Neuronal stem cell (in vitro differentiated cells): ENCODE measurements at regions not wholly inside any gene's neighbourhood (a gene's known extent, or its start where the extent isn't known, plus 50 kb on each side); places are given as distances from the start of the nearest gene placed in this dataset.
A peak's percentile ranks its signal among the peaks of the same experiment; 100 is the strongest.

ENCODE experiments used
- DNase-seq: peaks from one replicate; pipeline ENCODE4 v3.0.0-alpha.2; 2013; ENCODE audit warnings: low spot score
- H2AFZ ChIP-seq: one replicate; pipeline ENCODE4 v1.6.1; 2013; ENCODE audit warnings: mild to moderate bottlenecking, low read length, inconsistent platforms
- H2AK5ac ChIP-seq: 2 replicates; pipeline ENCODE4 v1.6.1; 2013; ENCODE audit warnings: low read depth, mild to moderate bottlenecking, inconsistent platforms, low read length, moderate library complexity, mixed read lengths
- H2BK120ac ChIP-seq: 2 replicates; pipeline ENCODE4 v1.6.1; 2013; ENCODE audit warnings: low read depth, mild to moderate bottlenecking, inconsistent platforms, low read length, moderate library complexity, mixed read lengths
- H2BK12ac ChIP-seq: one replicate; pipeline ENCODE4 v1.6.1; 2013; ENCODE audit warnings: low read length, inconsistent platforms
- H2BK15ac ChIP-seq: 2 replicates; pipeline ENCODE4 v1.6.1; 2013; ENCODE audit warnings: mild to moderate bottlenecking, low read length, inconsistent platforms, mixed read lengths
- H2BK5ac ChIP-seq: one replicate; pipeline ENCODE4 v1.6.1; 2013; ENCODE audit warnings: inconsistent platforms, mild to moderate bottlenecking, low read length, moderate library complexity
- H3K14ac ChIP-seq: one replicate; pipeline ENCODE4 v1.6.1; 2013; ENCODE audit warnings: low read length, inconsistent platforms
- H3K18ac ChIP-seq: 2 replicates; pipeline ENCODE4 v1.6.1; 2013; ENCODE audit warnings: low read length, inconsistent platforms
- H3K23ac ChIP-seq: 2 replicates; pipeline ENCODE4 v1.6.1; 2013; ENCODE audit warnings: low read depth, mild to moderate bottlenecking, mixed read lengths, low read length, inconsistent platforms; ENCODE audit not compliant: poor library complexity
- H3K27ac ChIP-seq: replicated peaks from 3 replicates; pipeline ENCODE4 v1.5.1; 2013; ENCODE audit warnings: low read length, inconsistent platforms
- H3K27me3 ChIP-seq, 3 experiments: 2 replicates each; pipeline ENCODE4 v1.6.1; 2013; ENCODE audit warnings: low read length in 3 of 3, mild to moderate bottlenecking in 2 of 3, inconsistent platforms in 1 of 3, low read depth in 1 of 3, mixed read lengths in 1 of 3, moderate library complexity in 1 of 3; ENCODE audit not compliant: control insufficient read depth in 3 of 3, insufficient read depth in 3 of 3
- H3K36me3 ChIP-seq, 2 donors: replicated peaks in 1 of 2; 2 replicates each; pipeline ENCODE4 v1.6.1; 2013; ENCODE audit warnings: low read length in 2 of 2; ENCODE audit not compliant: control insufficient read depth in 2 of 2, insufficient read depth in 2 of 2
- H3K4ac ChIP-seq: 2 replicates; pipeline ENCODE4 v1.6.1; 2013; ENCODE audit warnings: inconsistent platforms, mild to moderate bottlenecking, low read length, moderate library complexity
- H3K4me1 ChIP-seq, 2 donors: 1 replicate in 1 of 2; 2 replicates in 1 of 2; pipeline ENCODE4 v1.6.1; 2013; ENCODE audit warnings: low read length in 2 of 2, low read depth in 1 of 2; ENCODE audit not compliant: control insufficient read depth in 2 of 2, insufficient read depth in 1 of 2
- H3K4me2 ChIP-seq: one replicate; pipeline ENCODE4 v1.6.1; 2013; ENCODE audit warnings: mild to moderate bottlenecking, low read length, inconsistent platforms; ENCODE audit not compliant: insufficient read depth, poor library complexity, severe bottlenecking
- H3K4me3 ChIP-seq, 2 donors: 2 replicates each; pipeline ENCODE4 v1.5.1; 2013; ENCODE audit warnings: low read length in 2 of 2, mild to moderate bottlenecking in 2 of 2, inconsistent platforms in 1 of 2, moderate library complexity in 1 of 2
- H3K79me1 ChIP-seq: one replicate; pipeline ENCODE4 v1.6.1; 2013; ENCODE audit warnings: low read depth, mild to moderate bottlenecking, inconsistent platforms, low read length, moderate library complexity
- H3K9ac ChIP-seq: one replicate; pipeline ENCODE4 v1.6.1; 2013; ENCODE audit warnings: mild to moderate bottlenecking, low read depth, low read length, inconsistent platforms; ENCODE audit not compliant: poor library complexity
- H3K9me3 ChIP-seq, 2 donors: replicated peaks in 1 of 2; 2 replicates each; pipeline versions ENCODE3 to v1.6.1; 2013; ENCODE audit warnings: low read length in 2 of 2, mild to moderate bottlenecking in 2 of 2, inconsistent platforms in 1 of 2, low read depth in 1 of 2, mixed read lengths in 1 of 2, moderate library complexity in 1 of 2; ENCODE audit not compliant: control insufficient read depth in 2 of 2, insufficient read depth in 1 of 2
- H4K8ac ChIP-seq: one replicate; pipeline ENCODE4 v1.6.1; 2013; ENCODE audit warnings: low read depth, mild to moderate bottlenecking, inconsistent platforms, low read length, moderate library complexity
- H4K91ac ChIP-seq: one replicate; pipeline ENCODE4 v1.6.1; 2013; ENCODE audit warnings: low read length, low read depth, mild to moderate bottlenecking, inconsistent platforms; ENCODE audit not compliant: poor library complexity
- WGBS, 2 donors: extraction: QIAGEN DNeasy Blood & Tissue Kit; methylation state at CpG; one replicate each; pipeline ENCODE4 v1.1.7; 2013; ENCODE audit warnings: missing lambda C conversion rate in 2 of 2, mixed read lengths in 1 of 2; ENCODE audit not compliant: insufficient read length in 2 of 2, insufficient replicate concordance in 1 of 2; ENCODE audit errors: extremely low coverage in 2 of 2; 5-methylcytosine and 5-hydroxymethylcytosine counted together

DNA sequence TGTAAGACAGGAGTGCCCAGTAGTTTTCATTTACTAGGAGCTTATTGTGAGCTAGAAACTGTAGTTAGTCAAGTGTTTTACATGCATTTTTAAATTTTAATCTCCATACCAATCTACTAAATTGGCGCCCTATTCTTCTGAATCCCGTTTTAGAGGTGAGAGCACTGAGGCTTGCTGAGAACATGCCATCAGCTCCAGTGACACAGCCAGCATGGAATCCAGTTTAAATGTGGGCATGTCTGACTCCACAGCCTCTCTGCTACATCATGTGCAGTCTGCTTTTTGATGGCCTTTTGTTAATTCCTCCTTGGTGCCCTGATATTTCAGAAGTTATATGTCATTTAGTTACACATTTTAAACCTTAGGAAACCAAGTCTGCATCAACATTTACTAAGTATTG lies 325.4 kb downstream of the DLEU7 start:
- Histone ChIP-seq H3K27ac (no peak overlapping the region), H2BK120ac (no peak overlapping the region), H3K36me3 (no peaks in the 10 kb centered on the region), H2AFZ (no peak overlapping the region), H2AK5ac (no peak overlapping the region), H3K9ac (no peak overlapping the region), H2BK15ac (no peak overlapping the region), H3K4me3 (no peak overlapping the region), H2BK5ac (no peak overlapping the region), H3K79me1 (no peaks in the 10 kb centered on the region), H3K23ac (no peak overlapping the region), H4K8ac (no peak overlapping the region), H3K9me3 (no peaks in the 10 kb centered on the region), H3K4me2 (no peak overlapping the region), H3K18ac (no peak overlapping the region), H3K4ac (no peak overlapping the region), H3K14ac (no peak overlapping the region), H3K4me1 (peaks cover 2 to 3% of the 10 kb centered on the region in 2 donors), H4K91ac (no peak overlapping the region), H2BK12ac (no peak overlapping the region), H3K27me3 (no peaks in the 10 kb centered on the region)
- no peak for DNase-seq
- no CpG with 5 or more reads among the region's 2 CpGs for WGBS, 2 donors

DNA sequence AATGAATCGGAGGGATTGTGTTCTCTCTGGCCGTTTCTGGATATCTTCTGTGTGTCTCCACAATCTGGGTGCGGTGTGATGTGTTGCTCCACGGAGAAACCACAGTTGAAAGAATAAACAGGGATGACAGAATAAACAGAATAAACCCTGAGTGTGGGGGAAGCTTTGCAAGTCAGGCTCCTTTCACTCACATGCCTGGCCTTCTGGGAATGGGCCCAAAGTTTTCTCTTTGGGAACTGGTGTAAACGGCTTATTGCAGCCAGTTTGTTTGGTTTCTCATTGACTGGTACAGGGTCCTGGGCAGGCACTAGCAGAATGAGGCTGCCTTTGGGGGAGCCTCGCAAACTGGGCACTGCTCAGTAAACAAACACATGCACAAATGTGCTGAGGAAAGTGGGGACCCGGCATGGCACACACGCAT lies 324.7 kb downstream of the DLEU7 start:
- Histone ChIP-seq H2BK12ac (no peak overlapping the region), H3K79me1 (no peaks in the 10 kb centered on the region), H3K9ac (no peak overlapping the region), H3K18ac (no peak overlapping the region), H3K9me3 (no peaks in the 10 kb centered on the region), H3K14ac (no peak overlapping the region), H4K8ac (no peak overlapping the region), H2BK5ac (no peak overlapping the region), H2BK15ac (no peak overlapping the region), H2BK120ac (no peak overlapping the region), H3K27ac (no peak overlapping the region), H3K4me2 (no peak overlapping the region), H3K4me1 (peaks cover 2% of the 10 kb centered on the region in 2 donors), H3K23ac (no peak overlapping the region), H2AFZ (peak overlapping the region; percentile 34), H3K4ac (no peak overlapping the region), H3K4me3 (no peak overlapping the region), H2AK5ac (no peak overlapping the region), H3K27me3 (no peaks in the 10 kb centered on the region), H4K91ac (no peak overlapping the region), H3K36me3 (no peaks in the 10 kb centered on the region)
- no CpG with 5 or more reads among the region's 8 CpGs for WGBS, 2 donors
- DNase-seq = no peak

DNA sequence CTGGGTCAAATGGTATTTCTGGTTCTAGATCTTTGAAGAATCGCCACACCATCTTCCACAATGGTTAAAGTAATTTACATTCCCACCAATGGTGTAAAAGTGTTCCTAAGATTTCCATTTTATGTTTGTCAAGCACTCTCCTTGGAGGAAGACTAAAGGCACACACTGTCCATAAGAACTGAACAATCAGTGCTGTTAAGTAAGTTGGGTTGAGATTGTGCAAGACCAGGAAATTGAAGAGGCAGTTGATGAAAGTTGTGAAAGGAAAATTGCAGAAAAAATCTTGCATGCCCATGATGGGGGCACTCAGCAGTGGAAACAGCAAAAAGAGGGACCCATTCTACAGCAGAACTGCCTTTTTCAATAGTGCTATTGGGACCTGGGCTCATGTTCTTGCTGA lies 323.6 kb downstream of the DLEU7 start:
- Histone ChIP-seq H4K91ac (no peak overlapping the region), H3K9ac (no peak overlapping the region), H3K79me1 (no peaks in the 10 kb centered on the region), H2BK120ac (no peak overlapping the region), H3K27ac (no peak overlapping the region), H3K4me3 (no peak overlapping the region), H3K4me1 (peaks cover 2% of the 10 kb centered on the region in 2 donors), H3K4me2 (no peak overlapping the region), H3K4ac (no peak overlapping the region), H2AK5ac (no peak overlapping the region), H3K14ac (no peak overlapping the region), H3K9me3 (no peaks in the 10 kb centered on the region), H2AFZ (no peak overlapping the region), H2BK15ac (no peak overlapping the region), H3K27me3 (no peaks in the 10 kb centered on the region), H2BK5ac (no peak overlapping the region), H3K36me3 (no peaks in the 10 kb centered on the region), H2BK12ac (no peak overlapping the region), H3K18ac (no peak overlapping the region), H4K8ac (no peak overlapping the region), H3K23ac (no peak overlapping the region)
- DNase-seq = no peak
- WGBS, 2 donors = no CpG with 5 or more reads among the region's 1 CpG

DNA sequence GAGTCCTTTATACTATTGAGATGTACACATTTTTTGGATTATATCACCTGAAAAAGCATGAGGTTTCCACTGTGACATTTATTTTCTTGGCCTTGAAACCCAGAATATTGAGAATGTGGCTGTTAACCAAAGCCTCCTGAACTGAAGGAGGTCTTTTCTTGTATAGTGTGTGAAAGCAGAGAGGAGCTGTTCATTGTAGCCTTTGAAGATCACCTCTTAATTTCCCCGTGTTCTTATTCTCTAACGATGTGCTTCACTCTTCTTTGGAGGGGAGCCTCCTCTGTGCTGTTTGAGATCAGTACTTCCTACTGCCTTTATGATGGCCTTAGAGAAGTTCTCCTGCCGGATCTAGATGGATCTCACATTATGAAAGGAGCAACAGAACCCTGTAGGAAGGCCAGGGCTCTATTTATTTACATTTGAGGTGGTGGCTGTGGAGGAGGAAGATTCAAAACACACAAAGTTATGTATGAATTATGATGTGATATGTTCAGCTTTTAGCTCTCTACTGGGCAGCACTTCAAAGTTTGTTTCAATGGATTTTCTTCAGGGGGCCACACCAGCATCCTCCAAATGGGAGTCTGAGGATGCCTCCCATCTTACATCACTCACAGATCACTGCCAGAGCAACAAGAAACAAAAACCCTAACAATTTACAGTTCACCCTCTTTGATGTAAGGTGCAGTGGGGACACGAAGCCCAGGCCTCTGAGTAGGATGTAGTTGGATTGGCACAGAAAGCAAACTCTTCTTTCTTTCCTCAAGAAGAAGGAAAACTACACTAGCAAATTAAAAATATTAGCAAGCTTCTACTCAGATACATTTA lies 322.3 kb downstream of the DLEU7 start:
- peaks cover 2% of the 10 kb centered on the region in 2 donors for H3K4me1 ChIP-seq
- H3K27ac ChIP-seq = no peak overlapping the region
- no peak overlapping the region for H4K91ac ChIP-seq

More for the DNA sequence above, 322.3 kb downstream of the DLEU7 start:
- H3K4ac ChIP-seq = no peak overlapping the region
- no peaks in the 10 kb centered on the region for H3K79me1 ChIP-seq
- no peaks in the 10 kb centered on the region for H3K36me3 ChIP-seq
- no peak overlapping the region for H3K18ac ChIP-seq
- no peak overlapping the region for H3K9ac ChIP-seq
- H2BK120ac ChIP-seq = no peak overlapping the region
- H3K4me2 ChIP-seq = no peak overlapping the region
- H3K23ac ChIP-seq = no peak overlapping the region
- H4K8ac ChIP-seq = no peak overlapping the region
- H3K4me3 ChIP-seq = no peak overlapping the region
- no peak for DNase-seq
- H3K9me3 ChIP-seq = no peaks in the 10 kb centered on the region
- H2BK12ac ChIP-seq = no peak overlapping the region
- no CpG with 5 or more reads among the region's 4 CpGs for WGBS, 2 donors
- H2BK5ac ChIP-seq = no peak overlapping the region
- no peak overlapping the region for H2AK5ac ChIP-seq
- H2AFZ ChIP-seq = peak overlapping the region; percentile 2
- no peak overlapping the region for H2BK15ac ChIP-seq
- H3K27me3 ChIP-seq = no peaks in the 10 kb centered on the region
- no peak overlapping the region for H3K14ac ChIP-seq
